HG03196 (cell line): ENCODE measurements at regions not wholly inside any gene's neighbourhood (a gene's known extent, or its start where the extent isn't known, plus 50 kb on each side); places are given as distances from the start of the nearest gene placed in this dataset.

Experiments used
- ATAC-seq: cut with Tn5 transposase; IDR thresholded peaks from one replicate; pipeline ENCODE4 v1.9.1; 2021; ENCODE audit not compliant: unreplicated experiment

DNA sequence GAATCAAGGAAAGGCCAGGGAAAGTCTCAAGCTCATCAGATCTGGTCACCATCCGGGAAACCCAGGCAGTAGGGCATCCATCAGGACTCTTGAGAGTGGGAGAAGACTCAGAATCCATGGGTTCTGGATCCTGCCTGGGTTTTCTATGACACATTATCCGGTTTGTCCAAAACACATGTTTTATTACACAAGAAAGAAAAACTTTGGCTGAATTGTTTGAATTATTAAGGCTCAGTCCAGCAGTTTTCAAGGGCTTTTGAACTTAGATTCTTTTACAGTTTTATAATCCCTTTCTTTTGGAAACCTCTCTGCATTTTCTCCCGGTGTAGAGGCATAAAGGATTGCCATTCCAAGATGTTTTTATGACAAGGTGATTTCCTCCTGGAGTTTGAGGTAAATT lies 528.5 kb upstream of the MGMT start:
- ATAC-seq = no peak

- ATAC-seq = no peak
Measured at GRCh38 chr10:128940081-128940480, 527.0 kb upstream of the MGMT start.

- ATAC-seq = no peak
Measured at GRCh38 chr10:128943111-128943510, 523.9 kb upstream of the MGMT start.

DNA sequence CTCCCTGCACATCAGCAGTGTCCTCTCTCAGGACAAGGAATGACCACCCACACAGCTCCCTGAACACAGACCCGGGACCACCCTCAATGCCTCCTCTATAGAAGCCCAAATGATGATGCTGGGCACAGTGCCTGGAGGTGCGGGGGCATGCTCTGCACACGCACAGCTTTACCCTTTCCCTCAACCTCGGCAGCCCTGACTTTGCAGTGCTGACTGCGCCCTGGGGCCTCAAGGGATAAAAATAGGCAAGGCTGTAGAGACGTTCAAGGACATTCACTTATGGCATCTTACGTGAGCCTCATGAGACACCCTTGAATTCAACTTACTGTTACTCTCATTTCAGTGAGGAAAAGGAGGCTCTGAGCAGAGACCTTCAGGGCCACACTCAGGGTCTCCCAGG lies 521.6 kb upstream of the MGMT start:
- no peak for ATAC-seq

- ATAC-seq = no peak
Measured at GRCh38 chr10:128950159-128950915, 516.7 kb upstream of the MGMT start.

- no peak for ATAC-seq
Measured at GRCh38 chr10:128950916-128951275, 516.1 kb upstream of the MGMT start.

GRCh38 chr10:128952856-128953255 lies 514.2 kb upstream of the MGMT start:
- ATAC-seq = no peak

GRCh38 chr10:128956149-128956548 lies 510.9 kb upstream of the MGMT start:
- no peak for ATAC-seq

GRCh38 chr10:128957221-128957620 lies 509.8 kb upstream of the MGMT start:
- no peak for ATAC-seq

GRCh38 chr10:128958834-128959690 lies 508.0 kb upstream of the MGMT start:
- ATAC-seq = no peak

- no peak for ATAC-seq
Measured at GRCh38 chr10:128959746-128960145, 507.3 kb upstream of the MGMT start.

DNA sequence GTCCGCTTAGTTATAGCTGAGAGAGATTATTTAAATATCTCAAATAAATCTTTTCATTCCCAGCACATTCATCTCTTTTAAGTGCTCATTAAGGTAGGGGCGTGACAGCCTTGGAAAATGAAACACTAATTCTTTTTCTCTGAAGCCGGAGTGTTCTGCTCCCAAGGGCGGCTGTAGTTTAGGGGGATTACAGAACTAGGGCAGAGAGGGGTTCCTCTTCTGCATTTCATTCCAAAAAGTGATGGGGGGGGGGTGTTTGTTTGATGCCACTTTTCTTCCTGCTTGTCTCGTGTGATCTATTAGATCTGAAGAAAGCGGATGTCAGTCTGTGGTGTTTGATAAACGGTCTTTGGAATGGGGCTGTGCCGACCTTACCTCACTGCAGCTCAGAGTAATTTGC lies 506.5 kb upstream of the MGMT start:
- no peak for ATAC-seq

GRCh38 chr10:128962182-128962581 lies 504.9 kb upstream of the MGMT start:
- no peak for ATAC-seq

GRCh38 chr10:128963211-128964099 lies 503.6 kb upstream of the MGMT start:
- ATAC-seq = no peak

DNA sequence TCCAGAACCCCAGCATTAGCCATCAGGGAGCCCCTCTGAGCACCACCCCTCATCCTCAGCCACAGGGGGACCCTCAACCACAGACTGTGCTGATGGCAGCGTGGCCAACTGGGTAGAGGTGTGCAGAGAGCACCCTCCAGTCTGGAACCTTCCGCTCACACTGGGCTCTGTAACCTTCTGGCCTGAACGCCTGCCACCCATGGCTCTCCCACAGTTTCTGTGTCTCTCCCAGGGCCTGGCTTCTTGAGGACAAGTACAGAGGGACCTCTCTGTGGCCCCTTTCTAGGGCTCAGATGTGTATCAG lies 503.0 kb upstream of the MGMT start:
- ATAC-seq = no peak

DNA sequence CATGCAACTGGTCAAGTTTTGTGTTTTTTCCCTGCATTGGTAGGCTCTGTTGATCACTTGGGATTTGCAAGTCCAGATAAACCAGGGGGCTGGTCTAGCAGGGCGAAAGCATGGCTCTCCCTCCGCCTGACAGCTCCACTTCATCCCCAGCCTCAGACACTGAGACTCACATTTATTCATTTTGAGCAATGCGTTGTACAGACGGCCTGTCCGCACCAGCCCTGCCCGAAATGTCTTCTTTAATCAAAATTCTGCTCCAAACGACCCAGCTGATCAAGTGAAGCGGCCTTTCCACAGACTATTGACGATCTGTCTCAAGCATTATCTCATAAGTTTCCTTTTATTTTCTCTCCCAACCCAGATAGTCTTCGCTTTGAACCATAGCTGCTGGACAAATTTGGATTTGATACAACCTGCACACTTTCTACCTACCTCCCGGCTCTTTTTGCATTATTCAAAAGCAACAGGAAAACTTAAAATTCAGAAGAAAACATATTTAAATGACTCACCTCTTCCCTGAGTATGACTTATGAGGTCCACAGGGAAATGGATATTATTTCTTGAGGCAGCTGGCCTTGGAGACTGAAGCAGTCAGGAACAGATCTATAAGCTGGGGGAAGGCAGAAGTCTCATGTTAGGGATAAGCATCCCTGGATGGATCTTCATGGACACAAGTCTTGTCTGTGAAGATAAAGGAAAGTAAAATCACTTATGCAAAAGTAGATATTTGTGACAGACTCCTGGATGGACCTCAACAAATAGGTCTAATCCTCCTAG lies 498.9 kb upstream of the MGMT start:
- ATAC-seq = no peak

- ATAC-seq = no peak
Measured at GRCh38 chr10:128969551-128969950, 497.5 kb upstream of the MGMT start.

- no peak for ATAC-seq
Measured at GRCh38 chr10:128971374-128972035, 495.5 kb upstream of the MGMT start.

DNA sequence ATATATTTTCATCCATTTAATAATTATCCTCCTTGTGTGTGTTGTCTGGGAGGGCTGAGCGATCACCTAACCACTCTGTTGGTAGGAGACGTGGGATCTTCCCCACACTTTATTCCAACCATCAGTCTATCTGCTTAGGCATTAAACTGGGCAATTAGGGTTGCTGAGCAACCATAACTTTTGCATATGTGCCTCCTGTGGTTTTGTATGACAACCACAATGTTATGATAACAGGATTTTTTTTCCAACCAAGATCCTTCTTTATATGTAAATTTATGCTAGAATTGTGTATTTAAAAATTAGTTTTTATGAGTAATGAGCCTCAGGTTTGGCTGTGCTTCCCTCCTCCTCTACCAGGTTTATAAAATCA lies 495.0 kb upstream of the MGMT start:
- ATAC-seq = no peak

- no peak for ATAC-seq
Measured at GRCh38 chr10:128973221-128973620, 493.8 kb upstream of the MGMT start.
